Gastrocnemius medialis (tissue), 4 donors: ENCODE measurements at regions not wholly inside any gene's neighbourhood (a gene's known extent, or its start where the extent isn't known, plus 50 kb on each side); places are given as distances from the start of the nearest gene placed in this dataset.

Experiments
- ATAC-seq, 2 donors: fragments of 150-250 bp; one replicate each; pipeline ENCODE4 v1.9.1; 2016
- DNase-seq, 2 donors: peaks; one replicate each; pipeline ENCODE4 v3.0.0-alpha.2; 2019
- H3K27ac ChIP-seq, 4 donors: fragments of 200-600 bp; sonication (generic); 1 replicate in 1 of 4; 2 replicates in 3 of 4; pipeline ENCODE4 v1.5.1; 2016 to 2018; ENCODE audit warnings: mild to moderate bottlenecking in 2 of 4, moderate library complexity in 1 of 4
- H3K27me3 ChIP-seq, 3 donors: fragments of 200-600 bp; sonication (generic) in 2 of 3; 1 replicate in 1 of 3; 2 replicates in 2 of 3; pipeline versions ENCODE4 v1.5.1 to v1.6.0; 2016 to 2019; ENCODE audit warnings: mild to moderate bottlenecking in 1 of 3, moderate library complexity in 1 of 3
- H3K36me3 ChIP-seq, 2 donors: fragments of 200-600 bp; sonication (generic) in 1 of 2; one replicate each; pipeline ENCODE4 v1.5.1; 2017 to 2018
- H3K4me1 ChIP-seq, 2 donors: fragments of 200-600 bp; sonication (generic) in 1 of 2; one replicate each; pipeline ENCODE4 v1.5.1; 2016 to 2017; ENCODE audit warnings: mild to moderate bottlenecking in 2 of 2
- H3K4me3 ChIP-seq, 4 donors: fragments of 200-600 bp; sonication (generic) in 3 of 4; 1 replicate in 1 of 4; 2 replicates in 3 of 4; pipeline ENCODE4 v1.5.1; 2016 to 2019; ENCODE audit warnings: mild to moderate bottlenecking in 2 of 4
- H3K9me3 ChIP-seq, 3 donors: fragments of 200-600 bp; sonication (generic) in 2 of 3; 1 replicate in 1 of 3; 2 replicates in 2 of 3; pipeline ENCODE4 v1.5.1; 2016 to 2019
- CTCF ChIP-seq, 5 experiments: fragments of 450-650 bp in 3 of 5; fragments of 200-600 bp in 2 of 5; sonication (generic) in 2 of 5; IDR thresholded peaks in 4 of 5; conservative IDR thresholded peaks in 1 of 5; 1 replicate in 4 of 5; 2 replicates in 1 of 5; pipeline ENCODE4 v1.5.1; 2016 to 2019; ENCODE audit warnings: antibody characterized with exemption in 5 of 5, mild to moderate bottlenecking in 3 of 5, moderate library complexity in 3 of 5
- POLR2A ChIP-seq, 2 donors: fragments of 450-650 bp; IDR thresholded peaks; one replicate each; pipeline ENCODE4 v1.6.1; 2017; ENCODE audit warnings: antibody characterized with exemption in 2 of 2, mild to moderate bottlenecking in 2 of 2, moderate library complexity in 2 of 2
- in situ Hi-C, 4 donors: fragments of 200-750 bp; cut with MboI; loops; one replicate each; pipeline versions ENCODE4 v1.15.0 to v1.8.0; 2017; ENCODE audit warnings: low sequenced_read_pairs in 4 of 4
- intact Hi-C: fragments of 100-400 bp; cut with DNase I; formaldehyde crosslinking; loops from one replicate; pipeline ENCODE4 v1.15.1; 2023; ENCODE audit warnings: low total_unique reads

GRCh38 chr10:117476281-117476680 is 66.3 kb upstream of the EMX2 start:
- H3K4me3 ChIP-seq: no peak overlapping the region
- no peaks in the 10 kb centered on the region for H3K4me1 ChIP-seq
- in situ Hi-C loops (loop anchor here in 2 of 4 donors (25.0 kb wide), 1 partner anchor 986 kb away; no protein-coding TSS in a partner anchor), intact Hi-C loops (no loop called here)
- H3K27me3 ChIP-seq: no peaks in the 10 kb centered on the region
- ATAC-seq (no peak), DNase-seq (no peak)
- TF ChIP-seq POLR2A (IDR thresholded peaks at IDR 0.05) (no peak), CTCF (IDR thresholded peaks at IDR 0.05 in 4 of 5, conservative IDR thresholded peaks at IDR 0.05 in 1 of 5) (no peak)
- no peaks in the 10 kb centered on the region for H3K36me3 ChIP-seq
- peak overlapping the region in 2 of 4 donors; percentile 52 to 62 for H3K27ac ChIP-seq
- no peaks in the 10 kb centered on the region for H3K9me3 ChIP-seq

GRCh38 chr10:117472872-117473271 is 69.7 kb upstream of the EMX2 start:
- H3K36me3 ChIP-seq: no peaks in the 10 kb centered on the region
- H3K27me3 ChIP-seq: no peaks in the 10 kb centered on the region
- H3K4me1 ChIP-seq: no peaks in the 10 kb centered on the region
- in situ Hi-C loops: no loop called here
- DNase-seq (no peak), ATAC-seq (no peak)
- no peak for TF ChIP-seq POLR2A (IDR thresholded peaks at IDR 0.05)
- no peak for TF ChIP-seq CTCF (IDR thresholded peaks at IDR 0.05 in 4 of 5, conservative IDR thresholded peaks at IDR 0.05 in 1 of 5)
- no peak overlapping the region for H3K27ac ChIP-seq
- no peak overlapping the region for H3K4me3 ChIP-seq
- intact Hi-C loops: no loop called here
- H3K9me3 ChIP-seq: no peaks in the 10 kb centered on the region

- Histone ChIP-seq H3K36me3 (no peaks in the 10 kb centered on the region), H3K27me3 (no peaks in the 10 kb centered on the region), H3K4me1 (no peaks in the 10 kb centered on the region), H3K27ac (no peak overlapping the region), H3K4me3 (no peak overlapping the region), H3K9me3 (no peaks in the 10 kb centered on the region)
- TF ChIP-seq CTCF (IDR thresholded peaks at IDR 0.05 in 4 of 5, conservative IDR thresholded peaks at IDR 0.05 in 1 of 5): no peak
- no peak for TF ChIP-seq POLR2A (IDR thresholded peaks at IDR 0.05)
- in situ Hi-C loops (no loop called here), intact Hi-C loops (no loop called here)
- DNase-seq (no peak), ATAC-seq (no peak)
These were observed 71.1 kb upstream of the EMX2 start for GRCh38 chr10:117471344-117471874.

- in situ Hi-C loops: no loop called here
- H3K4me3 ChIP-seq: no peak overlapping the region
- no peak overlapping the region for H3K27ac ChIP-seq
- H3K9me3 ChIP-seq: no peaks in the 10 kb centered on the region
- no peaks in the 10 kb centered on the region for H3K36me3 ChIP-seq
- TF ChIP-seq POLR2A (IDR thresholded peaks at IDR 0.05): no peak
- DNase-seq (no peak), ATAC-seq (no peak)
- intact Hi-C loops: no loop called here
- H3K27me3 ChIP-seq: no peaks in the 10 kb centered on the region
- no peaks in the 10 kb centered on the region for H3K4me1 ChIP-seq
These were observed 71.8 kb upstream of the EMX2 start for GRCh38 chr10:117470733-117471132.

GRCh38 chr10:117468665-117469064 is 73.9 kb upstream of the EMX2 start:
- in situ Hi-C loops: no loop called here
- Histone ChIP-seq H3K36me3 (no peaks in the 10 kb centered on the region), H3K27ac (no peak overlapping the region), H3K9me3 (no peaks in the 10 kb centered on the region), H3K4me3 (no peak overlapping the region), H3K27me3 (no peaks in the 10 kb centered on the region), H3K4me1 (no peaks in the 10 kb centered on the region)
- DNase-seq: no peak
- intact Hi-C loops: no loop called here
- no peak for ATAC-seq
- TF ChIP-seq CTCF (IDR thresholded peaks at IDR 0.05 in 4 of 5, conservative IDR thresholded peaks at IDR 0.05 in 1 of 5) (no peak), POLR2A (IDR thresholded peaks at IDR 0.05) (no peak)
